Esophagus mucosa (tissue), 1 donor: ENCODE measurements at regions not wholly inside any gene's neighbourhood (a gene's known extent, or its start where the extent isn't known, plus 50 kb on each side); places are given as distances from the start of the nearest gene placed in this dataset.
"Not testable (repeated sequence)": the region's sequence is repeated elsewhere in the genome, so short reads cannot be mapped to it uniquely, and the experiment has no call there.

Experiments
- ATAC-seq: fragments of 200-7000 bp; cut with Tn5 transposase; one replicate; pipeline ENCODE4 v1.9.1; 2020
- donor health status: DM: yes; HTN: yes; CAD: no.

DNA sequence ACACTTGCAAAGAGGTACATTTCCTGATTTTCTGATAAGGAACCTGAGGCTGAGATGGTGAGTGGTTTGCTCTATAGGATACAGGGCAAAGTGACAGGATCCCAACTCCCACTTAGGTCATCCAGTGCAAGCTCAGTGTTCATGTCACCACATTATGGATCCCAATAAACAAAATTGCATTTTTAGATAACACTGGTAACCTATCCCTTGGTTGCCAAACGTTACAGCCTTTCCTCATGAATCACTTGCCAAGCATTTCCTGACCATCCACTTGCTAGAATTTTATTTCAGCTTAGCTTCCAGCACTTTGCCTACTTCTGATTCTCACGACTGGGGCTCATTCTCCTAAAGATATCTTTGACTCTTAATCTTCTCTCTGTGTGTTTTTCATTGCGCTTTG is 131.4 kb upstream of the ODAD2 start:
- ATAC-seq = no peak

DNA sequence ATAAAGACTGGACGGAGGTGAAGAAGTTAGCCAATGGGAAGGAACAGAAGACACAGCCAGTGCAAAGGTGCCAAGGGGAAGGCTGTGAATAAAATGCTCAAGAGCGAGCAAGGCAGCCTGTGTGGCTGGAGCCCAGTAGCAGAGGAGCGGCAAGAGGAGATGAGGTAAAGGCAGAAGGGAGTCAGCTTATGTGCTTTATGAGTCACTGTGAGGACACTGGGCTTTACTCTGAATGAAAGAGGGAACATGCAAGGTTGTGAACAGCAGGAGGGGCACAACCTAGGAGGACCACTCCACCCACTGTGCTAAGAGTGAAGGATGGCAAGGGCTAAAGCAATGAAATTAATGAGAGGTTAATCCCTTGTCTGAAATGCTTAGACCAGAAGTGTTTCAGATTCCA is 129.0 kb upstream of the ODAD2 start:
- no peak for ATAC-seq

DNA sequence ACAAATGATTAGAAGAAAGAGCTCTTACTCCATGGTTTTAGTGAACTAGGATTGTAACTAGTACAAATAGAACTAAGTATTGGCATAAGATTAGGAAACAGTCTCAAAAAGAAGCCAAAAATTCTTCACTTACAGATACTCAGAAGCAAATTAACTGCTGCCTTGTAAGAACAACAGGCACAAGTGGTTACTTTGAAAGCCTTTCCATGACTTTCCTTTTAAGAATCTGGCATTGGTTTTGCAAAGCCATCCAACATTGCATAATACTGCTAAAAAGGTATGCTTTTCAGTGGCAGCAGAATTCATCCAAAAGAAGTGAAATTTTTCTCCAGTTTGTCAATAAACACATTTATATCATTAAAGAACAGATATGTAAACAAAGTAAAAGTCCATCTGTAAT is 126.8 kb upstream of the ODAD2 start:
- ATAC-seq = no peak

DNA sequence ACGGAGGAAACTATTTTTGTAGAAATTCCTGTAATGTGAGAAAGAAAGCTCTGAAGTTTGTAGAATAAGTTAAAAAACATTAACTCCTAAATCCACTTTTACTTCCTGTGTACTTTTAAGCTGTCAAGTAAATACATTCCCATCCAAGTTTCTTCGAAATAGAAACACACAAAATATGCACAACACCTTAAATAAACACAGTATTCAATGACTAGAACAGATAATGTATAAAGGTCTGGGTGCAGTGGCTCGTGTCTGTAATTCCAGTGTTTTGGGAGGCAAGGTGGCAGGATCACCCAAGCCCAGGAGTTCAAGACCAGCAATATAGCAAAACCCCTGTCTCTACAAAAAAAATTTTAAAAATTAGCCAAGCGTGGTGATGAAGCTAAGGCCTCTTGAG is 121.9 kb upstream of the ODAD2 start:
- ATAC-seq = no peak

DNA sequence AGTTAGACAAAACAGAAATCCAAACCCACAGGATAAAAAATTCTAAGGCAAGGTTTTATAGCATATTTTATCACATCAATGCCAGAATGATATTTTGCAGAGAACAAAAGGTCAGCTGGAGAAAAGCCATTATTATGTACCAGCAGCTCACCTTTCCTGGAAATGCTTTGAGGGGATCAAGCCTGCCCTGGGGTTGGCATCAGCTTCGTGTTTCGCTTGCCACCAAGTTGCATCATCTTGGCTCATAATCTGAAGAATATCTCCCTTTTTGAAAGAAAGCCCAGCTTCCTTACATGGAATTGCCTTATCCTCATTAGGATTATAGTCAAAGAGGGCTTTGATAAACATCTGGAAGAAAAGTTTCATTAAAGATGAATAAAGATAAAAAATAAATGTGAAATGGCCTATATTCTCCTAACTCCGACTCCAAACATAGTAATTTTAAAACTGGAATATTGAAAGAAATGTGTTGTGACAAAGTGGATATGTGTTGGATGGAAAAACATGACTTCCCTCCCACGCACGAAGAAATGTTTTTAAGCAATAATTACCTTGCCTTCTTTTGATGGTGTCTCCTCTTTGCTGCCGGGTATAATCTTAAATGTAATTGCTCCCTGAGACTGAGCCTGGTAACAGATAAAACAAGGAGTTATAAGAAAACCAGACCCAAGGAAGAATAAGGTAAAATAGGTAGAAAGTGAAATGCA is 121.3 kb upstream of the ODAD2 start:
- ATAC-seq = no peak

DNA sequence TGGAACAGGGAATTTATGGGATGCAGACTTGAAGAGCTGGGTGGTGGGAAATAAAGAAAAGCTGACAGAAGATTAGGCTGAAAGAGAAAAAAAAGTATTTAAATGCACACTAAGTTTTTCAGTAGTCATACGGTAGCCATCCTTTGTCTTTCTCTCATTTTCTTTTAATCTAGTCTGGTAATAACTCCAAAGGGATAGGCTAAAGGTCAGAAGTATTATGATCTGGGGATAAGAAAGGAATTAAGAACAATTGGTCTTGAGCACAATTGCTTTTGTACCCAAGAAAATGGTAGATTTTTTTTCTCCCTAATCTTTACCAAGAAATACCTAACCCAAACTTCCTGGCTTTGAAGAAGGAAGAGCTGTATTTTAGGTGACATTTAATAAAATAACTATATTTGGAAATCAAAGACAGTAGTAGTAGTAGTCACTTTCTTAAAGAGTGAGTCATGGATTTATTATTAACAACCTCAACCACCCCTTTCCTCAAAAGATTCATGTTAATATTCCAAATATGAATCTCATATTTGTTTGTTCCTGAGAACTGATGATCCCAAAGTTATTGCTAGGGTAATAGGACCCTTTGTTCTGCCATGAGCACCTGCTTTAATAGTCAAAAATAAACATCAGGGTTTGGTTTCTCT is 120.2 kb upstream of the ODAD2 start:
- no peak for ATAC-seq

DNA sequence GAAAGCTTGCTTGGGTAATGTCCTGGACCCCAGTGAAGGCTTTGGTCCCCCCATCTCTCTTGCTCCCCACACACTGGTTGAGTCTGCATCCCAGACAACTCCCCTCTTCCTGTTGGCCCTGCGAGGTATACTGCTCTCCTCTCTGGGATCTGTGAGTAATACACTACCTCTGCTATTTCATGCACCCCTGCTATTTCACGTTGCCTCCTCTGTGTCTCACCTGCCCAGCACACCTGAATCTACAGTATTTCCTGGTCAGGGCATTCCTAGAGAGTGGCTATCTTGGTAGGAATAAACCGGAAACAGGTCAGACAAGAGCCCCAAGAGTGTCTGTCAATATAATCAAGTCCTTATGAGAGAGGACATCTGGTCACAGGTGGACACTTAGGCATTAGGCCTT is 114.3 kb upstream of the ODAD2 start:
- ATAC-seq = no peak

DNA sequence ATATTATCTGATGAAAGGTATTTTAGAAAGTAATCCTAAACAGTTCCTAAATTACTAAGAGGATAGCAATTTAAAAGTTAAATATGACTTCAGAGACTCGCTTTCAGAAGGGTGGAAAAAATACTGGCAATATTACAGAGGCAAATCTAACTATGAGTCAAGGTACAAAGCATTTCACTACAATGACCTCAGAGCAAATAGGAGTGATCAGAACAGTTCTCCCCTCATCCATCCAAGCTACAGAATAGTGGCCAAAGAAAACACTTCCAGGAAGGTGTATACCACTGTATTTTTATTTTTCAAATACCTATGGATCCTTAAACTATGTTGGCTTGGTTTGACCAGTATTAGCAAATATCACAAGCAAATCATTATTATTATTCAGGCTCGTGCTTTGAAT is 112.8 kb upstream of the ODAD2 start:
- ATAC-seq = no peak

DNA sequence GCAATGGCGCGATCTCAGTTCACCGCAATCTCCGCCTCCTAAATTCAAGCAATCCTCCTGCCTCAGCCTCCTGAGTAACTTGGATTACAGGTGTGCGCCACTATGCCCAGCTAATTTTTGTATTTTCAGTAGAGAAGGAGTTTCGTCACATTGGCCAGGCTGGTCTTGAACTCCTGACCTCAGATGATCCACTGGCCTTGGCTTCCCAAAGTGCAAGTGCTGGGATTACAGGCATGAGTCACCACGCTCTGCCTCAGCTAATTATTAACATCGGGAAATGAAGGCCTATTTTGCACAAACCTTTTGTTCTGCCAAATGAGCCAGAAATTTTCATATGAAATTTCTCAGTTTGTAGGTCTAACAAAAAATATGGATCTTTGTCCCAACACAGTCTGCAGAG is 106.7 kb upstream of the ODAD2 start:
- no peak for ATAC-seq

DNA sequence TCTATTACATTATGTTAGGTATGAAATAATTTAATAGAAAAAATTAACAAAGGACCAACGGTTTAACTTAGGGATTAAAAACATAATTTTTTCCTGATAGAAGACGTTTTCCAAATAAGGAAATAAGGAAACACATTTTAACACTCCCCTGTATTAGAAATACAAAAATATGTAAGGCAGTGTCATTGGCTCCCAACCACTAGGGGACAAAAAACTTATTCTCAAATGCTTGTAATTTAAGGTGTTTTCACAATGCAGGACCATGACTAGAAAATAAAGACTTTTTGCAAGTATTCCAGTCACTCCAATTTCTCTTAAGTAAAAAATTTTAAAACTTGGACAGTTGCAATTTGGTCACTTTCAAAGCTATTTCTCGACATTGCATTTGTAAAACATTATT is 98.8 kb upstream of the ODAD2 start:
- ATAC-seq = no peak

DNA sequence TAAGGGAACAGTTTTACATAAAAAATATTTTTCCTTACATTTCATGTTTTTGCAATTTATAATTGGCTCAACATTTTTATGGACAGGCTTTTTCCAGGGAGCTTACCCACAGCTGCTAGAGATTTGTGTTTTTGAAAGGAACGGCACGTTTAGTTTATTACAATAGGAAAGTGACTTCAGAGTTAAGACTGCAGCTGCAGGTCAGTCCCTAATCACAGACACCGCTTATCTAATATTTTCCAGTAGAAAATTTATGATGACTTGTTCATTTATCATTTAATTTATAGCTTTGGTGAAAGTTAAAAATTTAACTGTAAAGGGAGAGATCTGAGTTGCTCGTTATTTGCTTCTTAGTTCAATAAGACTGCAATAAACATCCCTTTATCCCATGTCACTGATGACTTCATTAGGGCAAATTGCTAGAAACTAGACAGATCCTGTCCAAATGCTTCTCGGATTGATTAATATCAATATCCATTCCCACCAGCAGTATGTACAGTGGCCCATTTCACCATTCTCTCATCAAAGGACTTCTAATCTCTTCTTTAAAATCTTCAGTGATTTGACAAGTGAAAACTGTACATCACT is 97.0 kb upstream of the ODAD2 start:
- no peak for ATAC-seq

DNA sequence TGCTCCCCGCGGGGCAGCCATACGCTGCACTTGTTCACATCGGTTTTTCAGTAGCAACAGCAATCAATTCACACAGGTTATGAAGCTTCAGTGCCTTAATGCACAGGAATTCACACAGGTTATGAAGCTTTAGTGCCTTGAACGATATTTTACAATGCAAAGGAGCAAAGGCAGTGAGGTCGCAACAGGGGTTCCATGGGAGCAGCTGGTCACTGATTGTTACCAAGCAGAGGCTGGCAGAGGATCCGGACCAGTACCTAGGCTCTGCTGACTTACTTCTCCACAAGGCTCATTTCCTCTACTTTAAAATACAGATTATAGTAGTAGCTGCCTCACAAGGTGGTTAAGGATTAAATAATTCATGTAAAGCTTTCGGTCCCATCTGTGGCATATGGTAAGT is 95.2 kb upstream of the ODAD2 start:
- ATAC-seq = no peak

DNA sequence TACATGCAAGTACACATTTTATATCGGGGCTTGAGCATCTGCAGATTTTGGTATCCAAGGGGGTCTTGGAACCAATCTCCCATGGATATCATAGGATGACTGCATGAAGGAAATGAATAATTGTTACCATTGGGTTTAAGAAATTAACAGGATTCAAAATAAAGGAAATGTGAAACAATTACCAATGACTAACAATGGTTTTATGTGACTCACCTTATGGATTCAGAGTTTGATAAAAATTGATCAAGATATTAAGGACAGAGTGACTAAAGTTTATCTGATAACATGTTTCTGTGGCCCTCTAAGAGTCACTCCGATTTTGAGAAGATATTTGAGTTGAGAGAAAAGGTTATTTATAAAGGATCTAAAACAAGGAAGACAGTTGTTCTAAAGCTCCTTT is 93.0 kb upstream of the ODAD2 start:
- no peak for ATAC-seq

DNA sequence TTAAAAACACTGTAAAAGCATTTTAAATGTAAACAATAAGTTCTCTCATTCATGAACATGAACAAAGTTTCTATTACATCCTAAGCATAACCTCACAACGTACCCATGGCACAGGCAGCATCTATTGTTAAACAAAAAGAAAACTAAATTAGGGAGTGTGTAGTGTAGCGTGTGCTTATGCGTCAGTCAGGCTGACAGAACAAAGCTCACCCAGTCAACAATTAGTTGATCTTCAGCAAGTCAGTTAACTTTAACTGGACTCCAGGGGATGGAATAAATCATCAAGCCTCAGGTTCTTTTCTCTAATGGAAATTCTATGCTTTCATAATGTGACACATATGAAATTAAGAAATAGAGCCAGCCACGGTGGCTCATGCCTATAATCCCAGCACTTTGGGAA is 91.6 kb upstream of the ODAD2 start:
- no peak for ATAC-seq

DNA sequence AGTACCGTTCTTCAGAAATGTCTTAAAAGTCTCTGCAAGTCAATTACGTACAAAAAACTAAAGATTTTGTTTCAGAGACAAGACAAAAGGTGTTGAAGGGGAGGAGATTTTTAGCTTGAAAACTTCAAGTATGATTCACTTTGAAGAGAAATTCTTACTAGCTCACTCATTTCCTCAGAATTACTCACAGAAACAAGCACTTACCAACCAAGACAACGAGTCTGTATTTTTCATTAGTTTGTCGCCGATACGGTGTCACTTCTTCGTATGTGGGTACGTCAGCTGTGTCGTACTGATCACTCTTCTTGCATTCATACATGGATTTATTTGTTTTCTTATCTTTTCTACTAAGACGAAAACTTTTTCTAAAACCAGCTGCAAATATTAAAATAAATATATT is 90.6 kb upstream of the ODAD2 start:
- no peak for ATAC-seq

DNA sequence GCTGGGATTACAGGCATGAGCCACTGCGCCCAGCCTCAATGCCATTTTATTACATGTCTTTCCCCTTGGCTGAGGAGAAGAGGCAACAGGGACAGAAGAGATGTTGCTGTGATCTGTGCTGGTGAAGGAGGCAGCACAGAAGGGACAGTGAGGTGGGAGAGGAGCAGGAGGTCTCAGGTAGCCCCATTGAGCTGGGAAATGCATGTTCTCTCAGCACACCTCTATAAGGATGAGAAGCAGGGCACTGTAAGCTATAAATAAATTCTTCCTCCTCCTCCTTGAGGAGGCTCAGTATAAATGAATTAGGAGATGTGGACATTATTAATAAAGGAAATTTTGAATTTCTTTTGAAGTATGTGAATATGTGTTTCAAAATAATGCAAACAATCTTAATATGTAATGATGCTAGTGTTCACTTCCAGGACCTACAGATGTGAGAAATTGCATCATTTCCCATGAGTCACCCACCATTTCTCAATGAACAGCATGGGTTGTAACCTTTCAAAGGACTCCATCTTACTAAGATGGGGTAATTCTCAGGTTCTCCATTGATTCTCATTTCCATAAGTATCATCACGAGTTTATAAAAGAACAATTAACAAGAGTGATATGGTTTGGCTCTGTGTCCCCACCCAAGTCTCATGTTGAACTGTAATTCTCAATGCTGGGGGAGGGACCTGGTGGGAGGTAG is 88.9 kb upstream of the ODAD2 start:
- peak; percentile 64 for ATAC-seq

DNA sequence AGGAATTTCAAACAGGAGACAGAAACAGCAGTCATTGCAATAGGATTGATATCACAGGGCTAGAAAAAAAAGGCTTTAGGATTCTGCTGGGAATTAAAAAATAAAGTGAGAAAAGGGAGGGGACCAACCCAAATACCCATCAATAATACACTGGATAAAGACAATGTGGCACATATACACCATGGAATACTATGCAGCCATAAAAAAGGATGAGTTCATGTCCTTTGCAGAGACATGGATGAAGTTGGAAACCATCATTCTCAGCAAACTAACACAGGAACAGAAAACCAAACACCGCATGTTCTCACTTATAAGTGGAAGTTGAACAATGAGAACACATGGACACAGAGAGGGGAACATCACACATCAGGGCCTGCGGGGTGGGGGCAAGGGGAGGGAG is 86.9 kb upstream of the ODAD2 start:
- not testable (repeated sequence) for ATAC-seq

DNA sequence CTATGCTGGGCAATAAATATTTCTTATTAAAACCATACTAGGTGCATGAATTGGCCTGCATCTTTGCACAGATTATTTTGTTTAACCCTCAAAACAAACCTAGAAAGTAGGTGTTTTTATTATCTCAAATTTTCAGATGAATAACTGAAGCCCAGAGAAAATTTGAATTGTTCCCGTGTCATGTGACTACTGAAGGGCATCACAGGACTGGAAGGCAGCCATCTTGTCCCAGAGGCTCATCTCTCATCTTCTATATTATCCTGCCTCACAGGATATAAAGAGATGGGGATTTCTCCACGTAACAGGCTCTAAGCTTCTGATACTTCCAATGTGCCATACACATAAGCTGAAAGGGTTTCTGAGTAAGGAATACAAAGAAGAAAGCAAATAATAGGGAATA is 84.0 kb upstream of the ODAD2 start:
- no peak for ATAC-seq

DNA sequence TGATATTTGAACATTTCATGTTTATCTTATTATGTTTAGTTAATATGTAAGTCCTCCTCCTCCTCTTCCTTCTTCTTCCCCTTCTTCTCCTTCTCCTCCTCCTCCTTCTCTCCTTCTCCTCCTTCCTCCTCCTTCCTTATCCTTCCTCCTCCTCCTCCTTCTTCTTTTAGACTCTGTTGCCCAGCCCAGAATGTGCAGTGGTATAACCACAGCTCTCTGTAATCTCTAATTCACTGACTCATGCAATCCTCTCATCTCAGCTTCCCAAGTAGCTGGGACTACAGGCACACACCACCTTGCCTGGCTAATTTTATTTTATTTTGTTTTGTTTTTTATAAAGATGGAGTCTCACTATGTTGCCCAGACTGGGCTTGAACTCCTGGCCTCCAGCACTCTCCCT is 83.4 kb upstream of the ODAD2 start:
- no peak for ATAC-seq

DNA sequence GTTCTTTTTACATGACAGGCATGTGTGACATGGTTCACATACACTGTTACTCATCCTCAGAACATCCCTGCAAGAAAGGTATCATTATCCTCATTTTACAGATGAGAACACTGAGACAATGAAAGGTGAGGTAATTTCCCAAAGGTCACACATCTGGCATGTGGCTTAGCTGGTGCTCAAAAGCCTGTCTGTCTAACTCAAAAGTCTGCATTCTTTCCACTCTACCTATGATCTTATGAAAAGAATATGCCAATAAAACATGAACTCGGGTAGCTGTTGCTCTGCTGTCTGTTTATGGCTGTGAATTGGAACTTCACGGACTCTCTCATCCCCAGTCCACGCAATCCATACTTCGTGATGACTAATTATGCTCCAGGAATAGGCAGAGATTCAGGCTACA is 79.0 kb upstream of the ODAD2 start:
- ATAC-seq = peak; percentile 78

DNA sequence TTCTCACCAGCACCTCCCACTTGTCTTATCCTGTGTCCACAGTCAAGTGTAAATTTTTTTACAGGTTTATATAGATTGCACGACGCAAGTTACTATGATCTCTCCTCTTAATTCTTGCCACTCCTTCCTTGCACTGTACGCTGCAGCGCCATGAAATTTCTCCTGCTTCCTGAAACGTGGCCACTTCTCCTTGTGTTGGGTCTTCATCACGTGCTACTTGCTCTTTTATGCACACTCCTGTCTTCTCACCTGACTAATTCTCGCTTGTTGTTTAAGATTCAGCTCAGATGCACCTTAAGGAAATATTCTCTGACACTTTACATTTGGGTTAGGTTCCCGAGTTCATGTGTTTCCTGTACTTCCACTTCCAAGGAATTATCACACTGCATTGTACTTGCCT is 76.5 kb upstream of the ODAD2 start:
- no peak for ATAC-seq

DNA sequence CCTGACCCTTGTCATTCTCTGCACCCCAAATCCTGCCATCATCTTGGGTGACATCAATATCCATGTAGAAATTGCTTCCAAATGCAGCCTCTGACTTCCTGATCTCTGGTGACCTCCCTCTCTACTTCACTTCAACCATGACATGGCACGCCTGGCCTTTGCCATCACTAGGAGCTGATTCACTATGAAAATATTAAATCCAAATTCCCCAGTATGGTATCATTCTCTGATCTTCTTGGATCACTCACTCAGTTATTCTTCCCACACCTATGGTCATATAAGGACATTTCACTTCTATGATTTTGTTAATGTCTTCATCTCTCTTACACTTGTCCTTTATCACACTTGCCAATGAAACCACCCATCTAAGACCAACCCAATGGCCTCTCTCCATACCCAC is 73.7 kb upstream of the ODAD2 start:
- ATAC-seq = peak; percentile 57

DNA sequence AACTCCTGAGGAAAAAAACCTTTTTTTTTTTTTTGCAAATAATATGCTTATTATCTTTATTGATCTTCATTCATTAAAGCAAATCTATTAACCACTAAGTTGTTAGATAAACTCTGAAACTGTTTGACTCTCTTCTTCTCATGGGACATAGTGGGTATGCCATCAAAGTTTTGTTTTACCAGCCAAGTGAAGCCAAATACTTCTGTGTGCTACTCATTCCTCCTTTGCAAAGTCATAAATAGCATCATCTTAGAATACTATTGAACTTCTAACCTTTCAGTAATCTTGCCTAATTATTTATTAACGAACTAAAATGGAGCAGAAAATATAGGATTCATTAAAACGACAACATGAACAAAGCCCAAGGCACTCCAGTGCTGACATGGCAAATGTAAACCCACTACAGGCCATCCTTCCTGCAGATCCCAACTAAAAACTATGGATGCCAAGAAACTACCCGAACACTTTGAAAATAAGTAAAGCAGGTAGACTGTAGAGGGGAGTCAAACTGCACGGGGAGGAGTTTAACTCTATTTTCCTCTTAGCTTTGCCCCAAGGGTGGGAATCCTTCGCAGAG is 61.2 kb upstream of the ODAD2 start:
- no peak for ATAC-seq

DNA sequence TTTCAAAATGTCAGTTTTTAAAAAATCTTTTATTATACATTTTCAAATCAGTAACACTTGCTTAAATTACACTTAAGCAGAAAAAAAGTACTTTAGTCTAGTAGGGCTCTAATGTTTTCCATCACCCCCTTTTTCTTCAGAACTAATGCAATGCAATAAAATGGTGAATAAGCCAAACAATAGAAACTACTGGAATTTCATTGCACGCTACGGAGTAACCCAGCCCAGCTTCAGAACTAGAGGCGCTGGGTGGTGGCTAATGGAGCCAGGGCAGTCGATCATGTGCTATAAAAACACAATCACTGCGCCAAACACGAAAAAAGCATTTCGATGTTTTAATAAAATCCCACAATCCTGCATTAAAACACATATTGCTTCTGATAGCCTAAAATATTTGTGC is 59.9 kb upstream of the ODAD2 start:
- ATAC-seq = no peak
